ENCODE measurements at regions not wholly inside any gene's neighbourhood (a gene's known extent, or its start where the extent isn't known, plus 50 kb on each side); places are given as distances from the start of the nearest gene placed in this dataset.
A peak's percentile ranks its signal among the peaks of the same experiment; 100 is the strongest.
"Not testable (repeated sequence)": the region's sequence is repeated elsewhere in the genome, so short reads cannot be mapped to it uniquely, and the experiment has no call there.

GRCh38 chr1:190835658-190836057, 358.0 kb upstream of the BRINP3 start:
- no peak for DNase-seq

- not testable (repeated sequence) for DNase-seq
Observed at GRCh38 chr1:190837200-190837599, 359.5 kb upstream of the BRINP3 start.

- no peak for DNase-seq
Observed at GRCh38 chr1:190837888-190838287, 360.2 kb upstream of the BRINP3 start.

DNA sequence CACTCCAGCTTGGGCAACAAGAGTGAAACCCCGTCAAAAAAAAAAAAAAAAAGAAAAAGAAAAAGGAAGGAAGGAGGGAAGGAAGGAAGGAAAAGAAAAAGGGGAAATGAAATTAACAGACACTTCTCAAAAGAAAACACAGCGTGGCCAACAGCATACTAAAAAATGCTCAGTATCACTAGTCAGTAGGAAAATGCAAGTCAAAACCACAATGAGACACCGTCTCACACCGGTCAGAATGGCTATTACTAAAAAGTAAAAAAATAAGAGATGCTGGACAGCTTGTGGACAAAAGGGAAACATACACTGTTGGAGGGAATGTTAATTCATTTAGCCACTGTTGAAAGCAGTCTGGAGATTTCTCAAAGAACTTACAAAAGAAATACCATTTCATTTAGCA, 369.5 kb upstream of the BRINP3 start:
- no peak for DNase-seq

GRCh38 chr1:190849346-190849745, 371.7 kb upstream of the BRINP3 start:
- no peak for DNase-seq

- DNase-seq = no peak
Observed at GRCh38 chr1:190852611-190853010, 374.9 kb upstream of the BRINP3 start.

- DNase-seq = no peak
Observed at GRCh38 chr1:190858140-190858539, 380.5 kb upstream of the BRINP3 start.

- DNase-seq = no peak
Observed at GRCh38 chr1:190864013-190864641, 386.5 kb upstream of the BRINP3 start.

DNA sequence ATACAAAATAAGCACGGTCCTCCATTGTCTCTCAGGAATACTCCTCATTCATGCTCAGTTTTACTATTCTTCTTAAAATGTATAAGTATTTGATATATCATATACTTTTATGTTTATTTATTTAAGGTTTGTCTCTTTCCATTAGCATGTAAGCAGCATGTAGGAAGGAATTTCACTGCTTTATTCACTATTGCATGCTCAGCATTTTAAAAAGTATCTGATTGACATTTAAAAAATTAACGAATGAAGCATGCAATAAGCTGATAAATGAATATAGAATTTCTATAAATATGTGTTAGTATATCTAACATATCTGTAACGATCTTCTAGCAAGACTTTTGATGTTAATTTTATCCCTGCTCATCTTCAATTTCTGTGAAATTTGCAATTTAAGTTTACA, 402.7 kb upstream of the BRINP3 start:
- DNase-seq = no peak

- DNase-seq = no peak
Observed at GRCh38 chr1:190881064-190881463, 403.4 kb upstream of the BRINP3 start.

DNA sequence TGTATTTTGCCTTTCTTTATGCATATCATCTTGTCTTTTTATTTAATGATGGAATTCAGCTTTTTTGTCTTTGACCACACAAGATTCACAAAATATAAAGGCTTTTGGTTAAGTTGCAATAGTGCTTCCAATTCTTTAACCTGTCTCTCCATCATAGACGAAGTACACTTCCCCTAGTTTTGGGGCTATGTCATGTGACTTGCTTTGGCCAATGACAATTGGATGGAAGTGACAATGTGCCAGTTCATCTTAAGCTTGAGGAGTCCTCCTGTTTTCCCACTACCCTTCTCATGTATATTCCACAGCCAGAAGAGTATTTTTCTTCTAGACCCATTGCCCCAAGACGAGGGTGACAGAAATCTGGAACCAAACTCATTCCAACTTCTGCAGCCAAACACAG, 419.6 kb upstream of the BRINP3 start:
- DNase-seq = no peak

- DNase-seq = no peak
Observed at GRCh38 chr1:190904091-190904695, 426.5 kb upstream of the BRINP3 start.

DNA sequence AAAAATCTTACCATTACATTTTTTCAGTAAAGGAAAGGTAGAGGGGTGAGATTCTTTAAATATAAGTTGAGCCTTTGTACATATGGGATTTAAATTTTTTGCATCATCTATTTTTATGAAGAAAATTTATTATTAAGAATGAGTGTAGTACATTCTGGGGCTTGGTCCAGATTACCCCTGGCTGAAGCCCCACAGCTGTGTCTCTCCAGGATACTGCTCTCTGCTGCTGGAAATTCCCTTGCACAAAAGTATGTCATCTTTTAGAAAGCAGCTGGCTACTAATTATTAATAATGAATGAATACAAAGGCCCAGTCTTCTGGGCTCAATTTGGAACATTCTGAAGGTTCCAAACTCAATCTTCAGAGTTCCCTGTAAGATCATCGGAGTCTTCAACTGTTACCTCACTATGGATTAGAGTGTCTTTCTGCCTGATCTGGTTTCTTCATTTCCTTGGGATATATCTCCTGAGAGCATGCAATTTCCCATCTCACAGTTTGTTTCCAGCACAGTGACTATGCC, 428.6 kb upstream of the BRINP3 start:
- peak; percentile 48 for DNase-seq

DNA sequence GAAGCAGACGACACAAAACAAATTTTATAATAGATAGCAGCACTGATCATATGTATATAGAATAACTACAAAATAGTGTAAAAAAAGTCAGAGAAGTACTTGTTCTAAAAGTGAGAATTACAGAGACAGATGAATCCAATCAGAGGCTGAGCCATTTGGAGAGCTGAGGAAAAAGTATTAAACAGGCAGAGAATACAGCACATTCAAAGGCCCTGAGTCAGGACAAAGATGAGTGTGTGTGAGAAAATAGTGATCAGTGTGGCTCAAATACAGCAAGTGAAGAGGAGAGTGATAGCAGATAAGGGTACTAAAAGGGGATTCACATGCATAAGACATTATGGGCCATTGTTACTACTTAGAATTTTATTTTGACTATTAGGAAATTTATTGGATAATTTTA, 430.6 kb upstream of the BRINP3 start:
- DNase-seq = no peak

DNA sequence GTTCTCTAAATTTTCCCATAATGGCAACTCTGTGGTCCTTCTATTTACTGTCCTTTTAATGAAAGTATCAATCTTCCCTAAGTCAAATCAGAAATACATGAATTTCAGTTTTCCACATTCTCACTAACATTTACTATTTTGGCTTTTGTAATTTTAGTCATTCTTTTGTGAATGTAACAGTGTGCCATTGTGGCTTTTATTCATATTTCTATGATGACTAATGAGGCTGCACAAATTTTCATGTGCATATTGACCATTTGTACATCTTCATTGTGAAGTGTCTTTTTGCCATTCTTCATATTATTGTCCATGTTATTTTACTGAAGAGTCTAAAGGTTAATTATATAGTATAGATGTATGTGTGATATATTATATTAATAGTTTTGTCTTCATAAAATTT, 431.0 kb upstream of the BRINP3 start:
- DNase-seq = no peak

GRCh38 chr1:190935925-190936324, 458.3 kb upstream of the BRINP3 start:
- DNase-seq = peak; percentile 27

DNA sequence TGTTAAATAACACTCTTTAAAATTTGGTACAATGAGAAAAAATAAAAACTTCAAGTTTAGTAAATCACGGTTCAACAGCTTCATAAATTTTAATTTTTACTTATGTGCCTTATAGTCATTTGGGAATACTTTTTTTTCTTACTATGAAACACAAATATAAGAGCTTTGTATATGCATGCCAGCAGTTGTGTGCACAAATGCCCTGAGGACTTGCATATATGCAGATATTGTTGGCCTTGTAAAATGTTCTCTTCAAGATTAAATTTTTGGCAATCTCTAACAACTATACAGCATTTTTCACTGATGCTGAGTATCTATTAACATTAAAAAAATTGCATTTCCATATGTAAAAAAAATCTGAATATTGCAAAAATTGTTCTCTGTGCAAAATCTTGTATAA, 458.7 kb upstream of the BRINP3 start:
- DNase-seq = no peak

- no peak for DNase-seq
Observed at GRCh38 chr1:190940951-190941350, 463.3 kb upstream of the BRINP3 start.

- no peak for DNase-seq
Observed at GRCh38 chr1:190942475-190942874, 464.8 kb upstream of the BRINP3 start.

- not testable (repeated sequence) for DNase-seq
Observed at GRCh38 chr1:190943722-190944121, 466.1 kb upstream of the BRINP3 start.

- no peak for DNase-seq
Observed at GRCh38 chr1:190949939-190950338, 472.3 kb upstream of the BRINP3 start.

- DNase-seq = no peak
Observed at GRCh38 chr1:190957565-190957964, 479.9 kb upstream of the BRINP3 start.

DNA sequence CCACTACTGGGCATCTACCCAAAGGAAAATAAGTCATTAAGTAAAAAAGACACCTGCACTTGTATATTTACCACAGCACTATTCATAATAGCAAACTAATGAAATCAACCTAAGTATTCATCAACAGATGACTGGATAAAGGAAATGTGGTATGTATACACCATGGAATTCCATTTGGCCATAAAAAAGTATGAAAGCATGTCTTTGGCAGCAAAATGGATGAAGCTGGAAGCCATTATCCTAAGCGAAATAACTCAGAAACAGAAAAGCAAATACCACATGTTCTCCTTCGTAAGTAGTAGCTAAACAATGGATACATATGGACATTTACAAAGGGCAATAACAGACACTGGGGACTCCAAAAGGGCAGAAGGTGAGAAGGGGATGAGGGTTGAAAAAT, 485.7 kb upstream of the BRINP3 start:
- DNase-seq = peak; percentile 51

- DNase-seq = no peak
Observed at GRCh38 chr1:190975827-190976226, 498.2 kb upstream of the BRINP3 start.

All from muscle of arm (tissue), 1 donor.